ENCODE measurements at regions not wholly inside any gene's neighbourhood (a gene's known extent, or its start where the extent isn't known, plus 50 kb on each side); places are given as distances from the start of the nearest gene placed in this dataset.

GRCh38 chr10:104505521-104506042 lies 135.5 kb upstream of the SORCS3 start:
- DNase-seq (ENCODE audit: low read depth): no peak

GRCh38 chr10:104509981-104510380 lies 131.1 kb upstream of the SORCS3 start:
- DNase-seq (ENCODE audit: low read depth): no peak

GRCh38 chr10:104510644-104511043 lies 130.4 kb upstream of the SORCS3 start:
- no peak for DNase-seq (ENCODE audit: low read depth)

GRCh38 chr10:104512800-104513199 lies 128.3 kb upstream of the SORCS3 start:
- DNase-seq (ENCODE audit: low read depth): no peak

- no peak for DNase-seq (ENCODE audit: low read depth)
These were observed 125.4 kb upstream of the SORCS3 start for GRCh38 chr10:104515678-104516199.

- no peak for DNase-seq (ENCODE audit: low read depth)
These were observed 124.1 kb upstream of the SORCS3 start for GRCh38 chr10:104516986-104517385.

GRCh38 chr10:104517946-104518345 lies 123.1 kb upstream of the SORCS3 start:
- no peak for DNase-seq (ENCODE audit: low read depth)

- no peak for DNase-seq (ENCODE audit: low read depth)
These were observed 122.2 kb upstream of the SORCS3 start for GRCh38 chr10:104518891-104519290.

GRCh38 chr10:104520653-104521052 lies 120.4 kb upstream of the SORCS3 start:
- DNase-seq (ENCODE audit: low read depth): no peak

- no peak for DNase-seq (ENCODE audit: low read depth)
These were observed 119.0 kb upstream of the SORCS3 start for GRCh38 chr10:104521901-104522694.

GRCh38 chr10:104526188-104526587 lies 114.9 kb upstream of the SORCS3 start:
- no peak for DNase-seq (ENCODE audit: low read depth)

GRCh38 chr10:104527013-104527412 lies 114.1 kb upstream of the SORCS3 start:
- DNase-seq (ENCODE audit: low read depth): no peak

GRCh38 chr10:104540181-104540580 lies 100.9 kb upstream of the SORCS3 start:
- no peak for DNase-seq (ENCODE audit: low read depth)

- DNase-seq (ENCODE audit: low read depth): no peak
These were observed 99.3 kb upstream of the SORCS3 start for GRCh38 chr10:104541820-104542219.

GRCh38 chr10:104546336-104546735 lies 94.8 kb upstream of the SORCS3 start:
- no peak for DNase-seq (ENCODE audit: low read depth)

GRCh38 chr10:104546756-104547155 lies 94.3 kb upstream of the SORCS3 start:
- no peak for DNase-seq (ENCODE audit: low read depth)

GRCh38 chr10:104548090-104548489 lies 93.0 kb upstream of the SORCS3 start:
- no peak for DNase-seq (ENCODE audit: low read depth)

- no peak for DNase-seq (ENCODE audit: low read depth)
These were observed 84.3 kb upstream of the SORCS3 start for GRCh38 chr10:104556831-104557230.

- DNase-seq (ENCODE audit: low read depth): no peak
These were observed 83.1 kb upstream of the SORCS3 start for GRCh38 chr10:104557966-104558365.

GRCh38 chr10:104559935-104560334 lies 81.2 kb upstream of the SORCS3 start:
- DNase-seq (ENCODE audit: low read depth): no peak

- DNase-seq (ENCODE audit: low read depth): no peak
These were observed 78.0 kb upstream of the SORCS3 start for GRCh38 chr10:104563051-104563450.

GRCh38 chr10:104563548-104563947 lies 77.5 kb upstream of the SORCS3 start:
- DNase-seq (ENCODE audit: low read depth): no peak

GRCh38 chr10:104574427-104574826 lies 66.7 kb upstream of the SORCS3 start:
- no peak for DNase-seq (ENCODE audit: low read depth)

- DNase-seq (ENCODE audit: low read depth): no peak
These were observed 66.3 kb upstream of the SORCS3 start for GRCh38 chr10:104574838-104575237.

All from activated T-helper 9 cell treated with anti-CD3 and anti-CD28 coated beads, Interleukin-2, amount 50 U/mL, for 16 hours (primary cell).